ENCODE measurements at regions not wholly inside any gene's neighbourhood (a gene's known extent, or its start where the extent isn't known, plus 50 kb on each side); places are given as distances from the start of the nearest gene placed in this dataset.

DNA sequence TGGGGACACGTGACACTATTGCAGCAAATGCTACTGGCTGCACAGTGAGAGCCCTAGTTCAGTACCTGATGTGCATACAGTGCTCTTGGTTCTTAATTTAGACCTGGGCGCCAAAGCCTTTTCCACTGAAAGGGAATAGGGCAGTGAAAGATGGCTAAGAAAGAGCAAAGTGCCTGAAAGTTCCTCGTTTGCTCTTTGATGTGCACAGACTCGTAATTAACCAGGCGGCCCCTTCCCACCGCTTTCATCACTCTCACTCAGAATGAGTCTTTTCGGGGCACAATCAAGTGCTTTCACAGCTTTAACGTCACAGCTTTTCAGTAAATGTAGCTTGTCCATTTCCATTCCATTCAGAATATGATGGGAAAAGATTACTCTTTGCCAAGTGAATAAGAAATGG lies 116.6 kb upstream of the ADRA1B start:
- Histone ChIP-seq H3K36me3 (no peaks in the 10 kb centered on the region), H3K4me1 (no peaks in the 10 kb centered on the region), H3K4me3 (no peak overlapping the region), H3K27ac (no peak overlapping the region), H3K9me3 (no peaks in the 10 kb centered on the region), H3K27me3 (no peaks in the 10 kb centered on the region)
- intact Hi-C loops (cut with DNase I; ENCODE audit: low total_unique reads) = no loop called here
- no peak for DNase-seq
- TF ChIP-seq POLR2A (IDR thresholded peaks at IDR 0.05) = no peak
- TF ChIP-seq, protein P1, sequence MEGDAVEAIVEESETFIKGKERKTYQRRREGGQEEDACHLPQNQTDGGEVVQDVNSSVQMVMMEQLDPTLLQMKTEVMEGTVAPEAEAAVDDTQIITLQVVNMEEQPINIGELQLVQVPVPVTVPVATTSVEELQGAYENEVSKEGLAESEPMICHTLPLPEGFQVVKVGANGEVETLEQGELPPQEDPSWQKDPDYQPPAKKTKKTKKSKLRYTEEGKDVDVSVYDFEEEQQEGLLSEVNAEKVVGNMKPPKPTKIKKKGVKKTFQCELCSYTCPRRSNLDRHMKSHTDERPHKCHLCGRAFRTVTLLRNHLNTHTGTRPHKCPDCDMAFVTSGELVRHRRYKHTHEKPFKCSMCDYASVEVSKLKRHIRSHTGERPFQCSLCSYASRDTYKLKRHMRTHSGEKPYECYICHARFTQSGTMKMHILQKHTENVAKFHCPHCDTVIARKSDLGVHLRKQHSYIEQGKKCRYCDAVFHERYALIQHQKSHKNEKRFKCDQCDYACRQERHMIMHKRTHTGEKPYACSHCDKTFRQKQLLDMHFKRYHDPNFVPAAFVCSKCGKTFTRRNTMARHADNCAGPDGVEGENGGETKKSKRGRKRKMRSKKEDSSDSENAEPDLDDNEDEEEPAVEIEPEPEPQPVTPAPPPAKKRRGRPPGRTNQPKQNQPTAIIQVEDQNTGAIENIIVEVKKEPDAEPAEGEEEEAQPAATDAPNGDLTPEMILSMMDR (IDR thresholded peaks at IDR 0.05) = no peak

DNA sequence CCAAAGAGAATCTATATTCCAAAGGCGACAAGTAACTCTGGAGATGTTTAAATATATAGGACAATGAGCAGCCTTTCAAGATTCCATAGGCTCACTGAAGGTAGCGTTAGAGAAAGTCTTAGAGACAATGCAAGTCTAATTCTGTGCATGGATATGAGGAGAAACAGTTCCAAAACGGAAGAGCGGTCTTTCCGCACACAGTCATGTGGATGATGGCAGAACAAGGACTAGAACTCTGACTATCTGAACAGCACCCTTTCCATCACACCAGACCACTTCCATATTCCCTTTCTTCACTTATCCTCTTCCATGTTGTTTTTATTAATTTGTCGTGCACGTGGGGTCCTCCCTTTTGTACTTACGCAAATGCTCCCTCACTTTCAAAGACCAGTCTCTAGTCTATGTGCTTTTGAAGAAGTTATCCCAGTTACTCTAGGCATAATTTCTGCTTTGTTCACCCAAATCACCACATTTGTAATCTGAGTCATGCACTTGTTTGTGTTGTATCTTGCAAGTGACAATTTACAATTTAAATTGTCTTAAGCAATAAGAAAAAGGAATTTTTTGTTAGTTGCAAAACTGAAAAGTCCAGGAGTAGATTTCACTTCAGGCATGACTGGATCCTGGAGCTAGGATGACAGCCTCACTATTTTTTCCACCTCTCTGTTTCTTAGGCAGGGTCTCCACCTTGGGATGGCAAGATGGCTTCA lies 116.0 kb upstream of the ADRA1B start:
- H3K4me3 ChIP-seq = no peak overlapping the region
- H3K4me1 ChIP-seq = no peaks in the 10 kb centered on the region
- no peak for TF ChIP-seq POLR2A (IDR thresholded peaks at IDR 0.05)
- TF ChIP-seq, protein P1 (IDR thresholded peaks at IDR 0.05) = no peak
- H3K27me3 ChIP-seq = no peaks in the 10 kb centered on the region
- H3K27ac ChIP-seq = no peak overlapping the region
- intact Hi-C loops (cut with DNase I; ENCODE audit: low total_unique reads) = no loop called here
- DNase-seq = no peak
- H3K9me3 ChIP-seq = no peaks in the 10 kb centered on the region
- no peaks in the 10 kb centered on the region for H3K36me3 ChIP-seq

DNA sequence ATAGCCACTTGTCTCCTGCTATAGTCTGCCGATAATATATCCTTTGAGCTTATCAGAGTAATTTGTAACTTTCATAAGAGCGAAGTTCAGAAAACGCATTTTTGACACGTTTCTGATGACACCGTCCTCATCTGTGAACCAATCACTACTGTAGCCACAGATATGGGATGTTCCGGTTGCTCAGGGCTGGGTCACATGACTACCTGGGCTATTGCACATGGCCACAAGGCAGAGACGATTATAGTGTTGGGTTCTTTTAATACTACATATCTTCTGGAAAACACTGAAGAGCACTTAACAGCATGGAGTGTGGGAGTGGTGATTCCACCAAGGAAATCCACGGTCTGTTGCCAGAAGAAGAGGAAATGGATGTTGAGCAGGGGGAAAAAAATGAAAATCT lies 115.0 kb upstream of the ADRA1B start:
- no peaks in the 10 kb centered on the region for H3K4me1 ChIP-seq
- no peak for TF ChIP-seq POLR2A (IDR thresholded peaks at IDR 0.05)
- TF ChIP-seq, protein P1 (IDR thresholded peaks at IDR 0.05) = no peak
- H3K9me3 ChIP-seq = no peaks in the 10 kb centered on the region
- intact Hi-C loops (cut with DNase I; ENCODE audit: low total_unique reads) = no loop called here
- no peak for DNase-seq
- H3K36me3 ChIP-seq = no peaks in the 10 kb centered on the region
- no peak overlapping the region for H3K4me3 ChIP-seq
- H3K27me3 ChIP-seq = no peaks in the 10 kb centered on the region
- no peak overlapping the region for H3K27ac ChIP-seq

DNA sequence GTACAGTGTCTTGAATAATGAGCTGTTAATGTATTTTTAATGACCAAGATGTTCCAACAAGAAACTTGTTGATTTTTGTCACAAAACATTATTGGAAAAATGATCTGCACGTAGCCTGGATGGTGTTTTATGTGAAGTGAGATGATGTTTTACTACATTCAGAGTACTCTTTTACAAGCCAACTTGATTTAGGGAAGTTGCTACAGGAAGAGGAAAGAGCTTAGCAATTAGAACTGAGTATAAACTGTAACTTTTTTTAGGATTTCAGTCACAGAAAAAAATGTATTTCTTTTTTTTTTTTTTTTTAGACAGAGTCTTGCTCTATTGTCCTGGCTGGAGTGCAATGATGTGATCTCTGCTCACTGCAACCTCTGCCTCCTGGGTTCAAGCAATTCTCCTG lies 113.6 kb upstream of the ADRA1B start:
- no peak overlapping the region for H3K4me3 ChIP-seq
- no peaks in the 10 kb centered on the region for H3K9me3 ChIP-seq
- H3K36me3 ChIP-seq = no peaks in the 10 kb centered on the region
- TF ChIP-seq, protein P1 (IDR thresholded peaks at IDR 0.05) = no peak
- no peak for TF ChIP-seq POLR2A (IDR thresholded peaks at IDR 0.05)
- H3K27ac ChIP-seq = no peak overlapping the region
- DNase-seq = no peak
- no peaks in the 10 kb centered on the region for H3K27me3 ChIP-seq
- no peaks in the 10 kb centered on the region for H3K4me1 ChIP-seq
- intact Hi-C loops (cut with DNase I; ENCODE audit: low total_unique reads) = no loop called here

DNA sequence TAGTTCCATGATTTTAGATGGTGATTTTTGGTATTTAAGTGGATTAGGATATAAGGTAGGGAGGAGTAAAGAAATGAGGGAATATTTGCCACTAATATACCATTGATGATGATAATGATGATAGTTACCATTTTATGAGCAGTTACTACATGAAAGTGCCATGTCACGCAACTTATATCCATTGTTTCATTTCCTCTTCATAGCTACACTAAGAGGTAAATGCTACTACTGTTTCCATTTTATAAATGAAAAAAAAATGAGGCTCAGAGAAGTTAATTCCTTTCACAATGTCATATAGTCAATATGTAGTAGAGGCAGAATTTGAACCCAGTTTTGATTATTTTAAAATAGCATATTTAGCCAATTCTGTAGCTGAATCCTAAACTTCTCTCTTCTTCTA lies 112.2 kb upstream of the ADRA1B start:
- intact Hi-C loops (cut with DNase I; ENCODE audit: low total_unique reads) = no loop called here
- H3K9me3 ChIP-seq = no peaks in the 10 kb centered on the region
- TF ChIP-seq, protein P1 (IDR thresholded peaks at IDR 0.05) = no peak
- no peak for TF ChIP-seq POLR2A (IDR thresholded peaks at IDR 0.05)
- H3K27ac ChIP-seq = no peak overlapping the region
- H3K27me3 ChIP-seq = no peaks in the 10 kb centered on the region
- H3K4me1 ChIP-seq = no peaks in the 10 kb centered on the region
- no peak overlapping the region for H3K4me3 ChIP-seq
- DNase-seq = no peak
- no peaks in the 10 kb centered on the region for H3K36me3 ChIP-seq

All from uterus (tissue), 3 donors.